HG03460 (cell line): ENCODE measurements at regions not wholly inside any gene's neighbourhood (a gene's known extent, or its start where the extent isn't known, plus 50 kb on each side); places are given as distances from the start of the nearest gene placed in this dataset.

Experiments used
- ATAC-seq: cut with Tn5 transposase; IDR thresholded peaks from one replicate; pipeline ENCODE4 v1.9.1; 2021; ENCODE audit not compliant: unreplicated experiment

DNA sequence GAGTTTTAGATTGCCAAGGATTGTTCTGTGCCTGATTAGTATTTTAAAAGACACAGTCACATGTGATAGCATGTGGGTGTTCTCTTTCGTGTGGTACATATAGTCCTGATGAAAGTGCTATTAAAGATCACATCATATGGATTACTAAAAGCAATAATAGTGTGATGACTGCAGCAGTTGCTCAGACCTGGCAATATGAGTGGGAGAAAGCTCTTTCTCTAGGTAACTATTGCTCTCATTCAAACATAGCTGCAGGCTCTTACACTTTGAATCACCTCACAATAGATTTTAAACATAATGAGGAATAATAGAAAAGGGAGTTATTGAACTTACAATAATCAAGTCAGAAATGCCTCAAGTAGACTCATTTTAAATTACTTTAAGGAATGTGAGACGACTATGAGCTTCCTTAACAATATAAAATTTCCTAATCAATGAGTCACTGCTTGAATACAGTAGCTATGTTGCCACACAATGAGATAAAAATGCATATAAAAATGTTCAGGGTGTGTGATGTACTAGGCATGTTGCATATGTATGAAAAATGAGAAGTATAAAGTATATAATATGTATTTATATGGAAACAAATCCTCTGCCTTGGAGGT is 452.1 kb downstream of the TMX3 start:
- no peak for ATAC-seq

DNA sequence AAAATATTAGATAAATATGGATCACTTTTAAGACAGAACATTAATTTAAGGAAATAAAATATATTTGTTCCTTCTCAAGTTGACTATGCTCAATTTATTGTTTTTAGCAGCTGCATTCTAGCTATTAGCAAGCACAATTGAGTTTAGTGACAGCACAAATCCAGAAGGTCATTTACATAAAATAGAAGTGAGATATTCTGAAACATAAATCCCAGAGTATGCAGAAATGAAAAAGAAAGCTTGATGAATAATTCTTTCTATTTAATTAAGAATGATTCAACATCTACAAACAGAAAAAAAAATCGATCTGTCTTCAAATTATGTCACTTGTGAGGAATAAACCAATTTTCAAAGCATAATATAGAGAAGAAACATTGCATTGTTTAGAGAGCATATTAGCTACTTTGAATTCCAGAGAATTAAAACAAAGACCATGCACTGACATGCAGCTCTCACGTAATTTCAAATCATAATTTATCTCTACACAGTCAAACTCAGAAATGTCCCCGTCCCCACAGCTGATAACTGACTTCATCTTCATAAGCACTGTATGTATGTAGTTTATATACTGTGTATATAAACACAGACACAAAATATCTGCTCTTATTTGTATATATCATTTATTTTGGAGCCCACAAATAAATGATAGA is 458.4 kb downstream of the TMX3 start:
- ATAC-seq = no peak

DNA sequence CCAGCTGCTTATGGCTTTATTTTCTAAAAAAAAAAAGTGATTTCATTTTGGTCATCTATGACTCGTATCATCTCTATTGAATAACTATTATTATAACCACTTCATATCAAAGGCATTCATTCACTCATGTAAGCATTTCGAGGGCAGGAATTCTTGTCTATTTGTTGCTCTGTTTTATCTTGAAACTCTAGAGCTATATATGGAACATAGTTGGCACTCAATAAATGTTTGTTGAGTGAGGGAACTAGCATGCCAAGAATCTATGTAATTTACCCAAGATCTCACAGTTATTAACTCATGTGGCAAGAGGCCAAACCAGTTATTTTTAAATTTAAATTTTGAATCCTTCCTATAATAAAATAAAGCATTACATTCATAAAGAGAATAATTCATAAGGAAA is 470.1 kb downstream of the TMX3 start:
- ATAC-seq = no peak

DNA sequence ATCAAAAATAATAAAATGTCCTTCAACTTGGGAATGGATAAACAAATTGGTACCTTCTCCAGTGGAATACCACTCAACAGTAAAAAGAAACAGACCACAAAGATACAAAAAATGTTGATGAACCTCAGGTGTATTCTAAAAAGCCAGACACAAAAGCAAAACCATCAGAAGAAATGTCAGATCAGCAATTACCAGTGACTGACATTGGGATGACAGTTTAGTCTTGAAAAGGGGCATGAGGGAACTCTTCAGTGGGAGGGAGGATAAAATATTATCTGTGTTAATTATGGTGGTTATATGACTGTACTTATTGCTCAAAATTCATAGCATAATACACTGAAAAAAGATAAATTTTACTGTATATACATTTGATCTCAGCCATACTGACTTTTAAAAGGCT is 473.0 kb downstream of the TMX3 start:
- ATAC-seq = no peak

DNA sequence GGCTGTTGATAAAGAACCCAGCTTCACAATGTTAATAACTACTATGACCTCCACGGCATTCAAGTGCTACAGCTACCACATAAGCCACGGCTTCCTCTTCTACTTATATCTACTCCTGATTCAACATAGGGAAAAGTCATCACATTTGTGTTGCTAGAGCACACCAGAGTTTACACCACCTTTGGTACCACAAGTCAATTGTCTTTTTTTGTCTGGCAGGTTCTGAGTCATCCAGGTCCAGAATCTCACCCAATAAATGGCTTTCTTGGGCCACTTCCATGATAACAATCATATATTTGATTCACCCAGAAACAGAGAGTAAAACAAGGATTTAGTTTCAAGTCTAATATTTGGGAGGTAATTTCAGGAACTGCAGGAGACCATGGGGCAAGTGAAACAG is 480.2 kb downstream of the TMX3 start:
- no peak for ATAC-seq

DNA sequence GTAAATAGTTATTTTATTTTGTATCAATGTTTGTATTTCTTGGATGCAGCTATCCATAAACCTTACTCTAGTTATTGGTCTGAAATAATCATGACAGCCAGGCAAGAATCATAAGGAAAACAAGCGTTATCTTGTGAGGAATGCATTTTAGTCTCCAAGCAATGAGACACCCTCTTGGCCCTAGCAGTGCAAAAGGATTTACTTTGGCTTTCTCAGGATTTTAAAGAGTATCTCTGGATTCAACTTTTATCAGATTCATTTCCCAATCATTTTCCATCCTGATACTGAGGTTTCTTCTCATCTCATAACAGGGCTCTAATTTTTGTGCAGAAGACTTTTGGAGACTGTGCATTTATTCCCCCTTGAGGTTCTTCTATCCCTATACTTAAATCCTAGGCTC is 480.8 kb downstream of the TMX3 start:
- no peak for ATAC-seq

DNA sequence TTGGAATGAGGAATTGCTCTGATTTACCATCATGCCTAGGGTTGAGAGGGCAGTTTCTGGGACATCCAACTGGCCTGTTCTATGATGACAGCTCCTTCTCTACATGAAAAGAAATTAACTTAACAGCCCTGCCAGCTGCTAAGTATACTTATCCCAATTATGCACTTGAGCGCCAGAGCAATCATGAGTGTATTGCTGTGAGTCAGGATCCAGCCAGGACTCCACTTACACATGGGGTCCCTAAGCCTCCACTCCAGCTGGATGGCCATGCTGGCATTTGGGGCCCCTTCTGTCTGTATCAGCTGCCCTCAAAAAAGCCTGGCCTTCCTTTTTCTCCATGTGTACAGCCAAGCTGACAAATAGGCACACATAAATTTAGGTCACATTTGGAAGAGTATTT is 481.9 kb downstream of the TMX3 start:
- ATAC-seq = no peak

DNA sequence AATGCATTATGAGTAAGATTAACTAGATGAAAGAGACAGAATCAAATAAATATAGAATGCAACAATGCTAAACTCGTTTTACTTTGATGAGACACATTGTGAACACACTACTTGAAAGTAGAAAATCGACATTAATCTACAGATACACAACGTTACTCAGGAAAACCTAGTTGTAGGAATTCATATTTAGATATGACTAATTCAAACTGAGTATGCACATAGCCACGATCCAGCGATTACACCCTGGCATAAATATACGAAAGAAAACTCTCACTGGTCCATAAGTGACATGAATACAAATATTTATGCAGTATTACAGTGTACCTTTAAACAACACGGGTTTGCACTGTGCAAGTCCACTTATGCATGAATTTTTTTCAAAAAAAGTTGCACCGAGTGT is 485.6 kb downstream of the TMX3 start:
- ATAC-seq = no peak

DNA sequence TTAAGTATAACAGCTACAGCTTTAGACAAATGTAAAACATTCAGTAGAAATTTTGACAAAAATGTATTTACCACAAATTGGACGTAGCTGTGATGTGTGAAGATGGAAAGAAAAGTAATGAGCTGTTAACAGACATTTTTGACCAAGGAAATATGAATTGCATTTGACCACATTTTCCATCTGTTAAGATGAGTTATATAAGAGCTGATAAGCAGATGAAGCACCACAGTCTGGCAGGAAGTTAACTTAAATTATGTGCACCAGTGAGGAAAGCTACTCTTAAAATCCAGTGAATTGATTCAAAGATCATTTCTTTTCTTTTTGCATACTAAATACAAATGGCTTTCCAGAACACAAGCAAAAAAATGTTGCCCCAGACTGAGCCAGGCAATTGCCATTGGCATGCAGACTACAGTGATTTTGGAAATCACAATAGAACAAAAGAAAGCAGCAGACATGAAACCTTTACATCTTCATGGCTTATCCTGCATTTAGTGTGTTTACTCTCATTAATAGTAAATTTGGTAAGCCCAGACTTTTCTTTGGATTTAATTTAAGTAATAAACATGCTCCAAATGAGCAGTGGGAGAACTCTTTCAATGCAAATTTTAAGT is 493.7 kb downstream of the TMX3 start:
- no peak for ATAC-seq

DNA sequence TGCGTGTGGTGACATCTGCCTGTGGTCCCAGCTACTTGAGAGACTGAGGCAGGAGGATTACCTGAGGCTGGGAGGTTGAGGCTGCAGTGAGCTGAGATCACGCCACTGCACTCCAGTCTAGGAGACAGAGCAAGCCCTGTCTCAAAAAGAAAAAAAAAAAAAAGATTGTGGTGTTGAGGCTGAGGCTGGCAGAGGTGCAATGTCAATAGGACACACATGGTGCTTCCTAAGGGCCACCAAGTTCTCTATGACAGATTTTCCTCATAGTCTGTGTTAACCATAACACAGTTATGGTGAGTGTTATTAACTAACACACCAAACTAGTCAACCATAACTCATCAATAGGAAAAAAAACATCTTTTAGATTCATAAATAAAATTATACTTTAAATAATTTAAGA is 494.4 kb downstream of the TMX3 start:
- ATAC-seq = no peak

DNA sequence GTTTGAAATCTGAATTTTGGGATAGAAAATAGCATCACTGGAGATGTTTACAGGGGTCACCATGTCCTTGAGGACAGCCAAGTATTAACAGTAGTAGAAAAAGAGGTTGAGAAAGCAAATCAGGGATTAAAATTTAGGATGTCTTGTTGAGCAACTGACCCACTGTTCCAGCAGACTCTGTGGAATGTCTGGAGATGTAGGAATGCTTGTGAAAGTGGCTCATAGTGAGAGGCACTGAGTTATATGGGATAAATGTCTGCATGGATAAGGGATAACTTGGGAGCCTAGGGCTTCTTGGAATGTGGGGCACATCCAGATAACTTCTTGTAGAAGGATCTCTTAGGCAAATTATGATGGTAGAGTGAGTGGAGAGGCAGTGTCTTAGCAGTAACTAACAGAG is 495.0 kb downstream of the TMX3 start:
- ATAC-seq = no peak

DNA sequence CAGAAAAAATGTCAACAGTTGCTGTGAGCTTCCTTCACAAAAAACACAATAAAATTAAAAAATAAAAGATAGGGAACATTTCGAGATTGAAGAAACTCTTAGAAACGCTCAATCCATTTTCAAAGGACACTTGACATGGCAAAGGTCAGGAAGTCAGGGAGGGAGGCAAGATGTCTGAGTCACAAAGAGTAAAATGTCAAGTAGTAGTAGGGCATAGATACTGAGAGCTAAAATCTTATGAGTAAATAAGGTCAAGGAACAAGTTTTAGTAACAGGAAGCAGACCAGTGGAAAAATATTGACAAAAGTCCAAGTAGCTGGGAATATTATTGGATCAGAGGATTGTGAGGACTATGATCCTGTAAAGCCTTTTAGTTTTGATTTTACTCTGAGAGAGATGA is 495.6 kb downstream of the TMX3 start:
- no peak for ATAC-seq

DNA sequence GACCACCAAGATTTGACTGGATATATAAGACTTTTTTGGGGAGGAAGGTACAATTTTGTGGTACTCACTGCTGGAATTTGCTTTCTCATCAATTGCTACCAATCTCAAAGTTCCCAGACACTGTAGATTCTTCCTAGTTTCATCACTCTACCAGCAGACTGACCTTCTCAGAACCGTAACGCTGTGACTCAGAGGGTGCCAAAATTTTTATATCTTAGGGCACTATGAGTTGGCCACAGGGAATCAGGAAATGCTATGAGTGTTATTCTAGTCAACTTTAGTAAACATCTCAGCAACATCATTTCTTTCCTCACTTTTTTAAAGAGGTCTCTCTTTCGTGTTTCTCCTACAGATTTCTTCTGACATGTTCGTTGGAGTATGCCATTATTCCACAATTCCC is 499.0 kb downstream of the TMX3 start:
- ATAC-seq = no peak

DNA sequence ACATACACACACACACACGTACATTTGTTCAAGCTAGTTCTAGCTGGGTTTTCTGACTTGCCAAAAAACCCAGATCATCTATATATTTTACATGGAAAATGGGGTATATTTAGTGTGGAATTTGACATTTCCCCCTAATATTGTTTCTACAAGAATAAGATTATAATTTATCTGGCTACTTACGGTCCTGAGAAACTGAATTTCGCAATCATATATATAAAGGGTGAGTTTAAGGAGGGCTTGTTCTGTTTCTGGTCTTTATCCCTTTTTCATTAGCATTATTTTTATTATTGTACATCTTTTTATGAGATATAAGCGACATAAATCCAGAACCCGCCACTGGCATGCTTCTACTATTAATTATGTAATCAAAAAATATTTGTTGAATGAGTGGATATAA is 528.9 kb downstream of the TMX3 start:
- ATAC-seq = no peak

DNA sequence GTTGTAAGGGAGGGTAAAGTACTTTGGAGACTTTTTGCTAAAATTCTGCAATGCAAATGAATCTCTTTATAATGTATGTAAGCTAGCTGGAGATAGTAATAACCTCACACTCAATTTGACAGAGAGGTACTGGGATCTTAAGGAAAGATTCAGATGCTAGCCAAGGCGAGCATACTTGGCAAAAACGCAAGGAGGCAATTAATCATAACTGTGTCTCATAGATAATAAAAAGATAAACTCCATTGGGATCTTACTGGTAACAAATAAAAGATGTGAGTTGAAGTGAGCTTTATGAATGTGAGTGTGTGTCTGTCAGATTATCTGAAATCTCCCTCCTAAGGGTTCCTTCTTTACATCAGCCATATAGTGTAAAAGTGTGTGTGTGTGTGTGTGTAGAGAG is 533.0 kb downstream of the TMX3 start:
- ATAC-seq = no peak

DNA sequence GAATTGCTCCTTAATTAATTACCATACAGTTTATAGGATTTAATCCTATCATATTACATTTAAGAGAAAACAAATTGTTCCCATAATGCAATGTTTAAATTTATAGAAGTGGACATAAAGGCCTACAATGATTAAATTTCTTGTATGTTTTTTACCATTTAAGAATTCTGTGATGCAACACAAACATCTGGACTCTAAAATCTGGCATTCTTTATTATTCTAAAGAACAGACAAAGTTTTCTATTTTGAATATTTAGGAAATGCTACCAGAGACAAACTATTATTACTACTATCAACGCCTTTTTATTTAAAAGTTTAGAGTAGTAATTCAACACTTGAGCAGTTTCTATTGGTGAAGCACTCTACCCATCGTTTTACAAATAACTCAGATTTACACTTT is 535.1 kb downstream of the TMX3 start:
- no peak for ATAC-seq

DNA sequence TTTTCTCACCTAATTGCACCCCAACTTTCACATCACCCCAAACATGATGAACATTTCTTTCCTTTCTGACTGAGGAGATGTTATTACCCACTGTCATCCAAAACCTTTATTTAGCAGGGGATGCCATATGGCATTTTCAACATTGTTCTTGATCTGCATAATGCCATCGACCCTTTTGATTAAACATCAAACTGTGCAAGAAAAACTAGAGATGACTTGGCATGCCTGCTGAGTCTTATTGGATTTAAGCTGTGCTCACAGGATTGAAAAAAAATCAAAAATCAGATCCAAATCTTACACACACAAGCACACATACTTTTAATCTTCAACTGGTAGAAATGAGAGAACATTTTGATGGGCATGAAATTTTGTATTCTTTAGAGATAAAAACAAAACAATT is 536.0 kb downstream of the TMX3 start:
- no peak for ATAC-seq

DNA sequence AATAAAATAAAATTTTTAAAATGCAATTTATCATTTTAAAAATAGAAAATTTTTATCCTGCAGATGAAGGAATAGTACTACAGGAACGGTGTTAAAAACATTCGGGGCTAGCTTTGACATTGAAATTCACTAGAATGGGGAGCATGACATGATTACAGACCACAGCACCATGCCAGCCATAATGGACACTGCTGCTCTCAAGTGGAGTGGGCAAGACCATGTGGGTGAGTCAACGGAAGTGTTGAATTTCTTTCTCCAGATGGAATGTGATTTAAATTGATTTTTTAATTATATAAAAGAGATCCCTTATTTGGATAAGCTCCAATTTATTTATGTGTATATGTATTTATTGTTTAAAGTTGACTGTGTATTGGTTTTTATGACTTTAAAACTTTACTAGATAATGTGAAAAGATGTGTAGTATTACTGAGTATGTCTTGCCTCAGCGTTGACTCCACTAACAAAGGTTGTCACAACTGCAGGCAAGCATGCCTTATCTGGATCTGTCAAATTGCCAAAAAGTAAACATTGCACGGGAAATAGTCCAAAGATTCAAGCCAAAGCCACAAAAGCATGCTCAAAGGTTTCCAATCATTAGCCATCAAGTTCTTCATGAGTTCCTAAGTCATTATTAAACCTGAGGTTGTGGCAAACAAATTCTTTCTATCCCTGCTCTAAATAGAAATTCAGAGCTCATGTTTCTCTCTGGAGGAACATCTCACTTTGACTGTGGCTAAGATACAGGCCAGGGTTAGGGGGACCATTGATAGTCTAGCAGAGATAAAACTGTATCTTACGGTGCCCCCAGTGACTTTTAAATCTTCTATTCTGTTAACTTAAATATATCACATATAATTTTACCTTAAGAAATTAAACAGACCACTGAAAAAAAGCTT is 536.9 kb downstream of the TMX3 start:
- no peak for ATAC-seq

DNA sequence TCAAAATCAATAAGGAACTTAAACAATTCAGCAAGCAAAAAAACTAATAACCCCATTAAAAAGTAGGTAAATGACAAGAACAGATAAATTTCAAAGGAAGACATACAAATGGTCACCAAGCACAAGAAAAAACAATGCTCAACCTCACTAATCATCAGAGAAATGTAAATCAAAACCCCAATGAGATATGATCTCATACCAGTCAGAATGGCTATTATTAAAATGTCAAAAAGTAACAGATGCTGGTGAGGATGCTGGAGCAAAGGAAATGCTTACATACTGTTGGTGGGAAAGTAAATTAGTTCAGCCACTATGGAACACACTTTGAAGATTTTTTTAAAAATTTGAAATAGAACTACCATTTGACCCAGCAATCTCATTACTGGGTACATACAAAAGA is 538.0 kb downstream of the TMX3 start:
- no peak for ATAC-seq

DNA sequence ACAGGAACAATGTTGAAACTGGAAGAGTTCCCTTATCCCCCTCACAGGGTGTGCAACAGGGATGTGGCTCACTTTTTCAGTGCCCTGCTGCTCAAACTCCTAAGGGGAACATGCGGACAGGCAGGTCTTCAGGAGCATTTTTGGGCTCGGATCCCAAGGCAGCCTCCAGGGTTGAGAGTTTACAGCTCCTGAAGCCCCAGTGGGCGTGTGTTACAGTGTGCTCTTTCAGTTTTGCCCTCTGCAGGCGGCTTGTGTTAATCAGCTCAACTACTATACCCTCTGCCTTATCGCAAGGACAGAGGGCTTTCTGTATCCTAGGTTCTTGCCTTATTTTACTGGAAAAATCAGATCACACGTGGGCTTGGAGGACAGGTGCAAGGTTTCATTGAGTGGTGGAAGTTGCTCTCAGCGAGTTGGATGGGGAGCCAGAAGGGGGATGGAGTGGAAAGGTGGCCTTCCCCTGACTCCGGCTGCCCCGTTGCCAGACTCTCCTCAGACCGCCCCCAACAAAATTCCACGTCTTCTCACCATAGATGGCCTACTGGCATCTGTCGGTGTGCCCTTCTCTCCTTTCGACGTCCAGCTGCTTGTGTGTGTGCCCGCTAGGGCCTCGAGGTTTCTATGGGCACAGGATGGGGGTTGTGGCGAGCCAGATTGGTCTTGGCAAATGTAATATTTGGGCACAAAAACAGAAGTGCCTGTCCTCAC is 541.9 kb downstream of the TMX3 start:
- ATAC-seq = no peak

DNA sequence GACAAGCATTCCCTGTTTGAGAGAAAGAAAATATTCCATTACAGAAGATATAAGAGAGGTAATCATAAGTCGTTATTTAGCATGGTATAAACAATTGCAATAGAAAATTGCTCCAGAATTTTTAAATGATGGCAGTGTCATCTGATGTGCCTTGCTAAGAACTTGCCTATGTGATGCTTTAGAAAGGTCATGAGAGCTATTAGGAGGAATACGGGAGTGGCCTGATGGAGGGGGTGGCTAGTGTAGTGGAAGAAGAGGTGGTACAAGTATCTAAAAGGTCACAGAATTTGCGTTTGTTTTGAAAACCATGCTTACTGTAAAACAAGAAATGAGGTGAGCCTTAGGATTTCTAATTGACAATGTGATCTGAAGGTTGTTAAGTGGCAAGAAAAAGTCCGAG is 550.0 kb downstream of the TMX3 start:
- no peak for ATAC-seq
